Subcutaneous abdominal adipose tissue (tissue), 5 donors: ENCODE measurements at regions not wholly inside any gene's neighbourhood (a gene's known extent, or its start where the extent isn't known, plus 50 kb on each side); places are given as distances from the start of the nearest gene placed in this dataset.
A peak's percentile ranks its signal among the peaks of the same experiment; 100 is the strongest.

Experiments
- H3K27ac ChIP-seq: one replicate; pipeline ENCODE4 v1.7.0; 2013; ENCODE audit warnings: low read depth, mild to moderate bottlenecking, inconsistent platforms, low read length, moderate library complexity
- H3K27me3 ChIP-seq, 5 donors: one replicate each; pipeline ENCODE4 v1.7.0; 2013; ENCODE audit warnings: low read length in 5 of 5, inconsistent platforms in 1 of 5; ENCODE audit not compliant: control insufficient read depth in 5 of 5, insufficient read depth in 4 of 5
- H3K36me3 ChIP-seq, 5 donors: one replicate each; pipeline ENCODE4 v1.7.0; 2013; ENCODE audit warnings: low read length in 5 of 5; ENCODE audit not compliant: control insufficient read depth in 5 of 5, insufficient read depth in 5 of 5
- H3K4me1 ChIP-seq, 5 donors: one replicate each; pipeline ENCODE4 v1.7.0; 2013; ENCODE audit warnings: low read length in 5 of 5, mild to moderate bottlenecking in 3 of 5, moderate library complexity in 1 of 5; ENCODE audit not compliant: control insufficient read depth in 5 of 5, insufficient read depth in 5 of 5
- H3K4me3 ChIP-seq, 5 donors: one replicate each; pipeline ENCODE4 v1.7.0; 2013; ENCODE audit warnings: low read length in 5 of 5, low read depth in 1 of 5
- H3K9ac ChIP-seq, 5 donors: one replicate each; pipeline ENCODE4 v1.7.0; 2013; ENCODE audit warnings: low read length in 5 of 5, mild to moderate bottlenecking in 4 of 5, moderate library complexity in 3 of 5
- H3K9me3 ChIP-seq, 5 donors: one replicate each; pipeline ENCODE4 v1.7.0; 2013; ENCODE audit warnings: low read length in 5 of 5; ENCODE audit not compliant: control insufficient read depth in 5 of 5
- donor health status: healthy.
- donor health status: healthy.
- donor health status: healthy.
- donor health status: healthy.
- donor health status: healthy.

GRCh38 chr12:69105101-69105962 lies 134.0 kb upstream of the CPSF6 start:
- H3K27ac ChIP-seq, result no peak overlapping the region
- H3K36me3 ChIP-seq, result no peaks in the 10 kb centered on the region
- H3K4me1 ChIP-seq, result peaks cover 0 to 17% (median 14%) of the 10 kb centered on the region in 5 donors
- H3K27me3 ChIP-seq, result no peaks in the 10 kb centered on the region
- H3K9me3 ChIP-seq, result no peaks in the 10 kb centered on the region
- H3K4me3 ChIP-seq, result no peak overlapping the region
- H3K9ac ChIP-seq, result no peak overlapping the region

- no peaks in the 10 kb centered on the region for H3K36me3 ChIP-seq
- no peak overlapping the region for H3K27ac ChIP-seq
- no peaks in the 10 kb centered on the region for H3K9me3 ChIP-seq
- H3K4me1 ChIP-seq, result peaks cover 0 to 13% (median 12%) of the 10 kb centered on the region in 5 donors
- H3K4me3 ChIP-seq, result no peak overlapping the region
- no peaks in the 10 kb centered on the region for H3K27me3 ChIP-seq
- H3K9ac ChIP-seq, result no peak overlapping the region
Observed at GRCh38 chr12:69106482-69107118, 132.8 kb upstream of the CPSF6 start.

DNA sequence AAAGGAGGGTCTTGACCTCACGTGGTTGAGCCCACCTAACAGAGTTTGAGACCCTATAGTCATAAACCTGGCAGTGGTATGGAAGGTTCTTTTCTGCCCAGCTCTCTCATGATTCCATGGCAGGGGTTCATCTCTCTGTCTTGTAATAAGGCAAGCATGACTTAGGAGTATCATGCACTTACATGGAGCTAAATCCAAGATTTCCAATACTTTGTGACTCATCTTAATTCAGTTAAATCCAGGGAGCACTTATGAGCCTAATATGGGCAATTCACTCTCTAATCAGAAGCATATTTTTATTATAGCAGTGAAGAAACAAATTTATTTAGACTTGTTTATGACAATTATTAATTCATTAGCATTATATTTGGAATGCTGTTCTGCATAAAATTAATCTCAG lies 131.8 kb upstream of the CPSF6 start:
- Histone ChIP-seq H3K27ac (no peak overlapping the region), H3K4me1 (peaks cover 0 to 11% (median 8%) of the 10 kb centered on the region in 5 donors), H3K27me3 (no peaks in the 10 kb centered on the region), H3K9me3 (no peaks in the 10 kb centered on the region), H3K4me3 (no peak overlapping the region), H3K9ac (no peak overlapping the region), H3K36me3 (no peaks in the 10 kb centered on the region)

- Histone ChIP-seq H3K27ac (no peak overlapping the region), H3K9ac (no peak overlapping the region), H3K9me3 (no peaks in the 10 kb centered on the region), H3K27me3 (no peaks in the 10 kb centered on the region), H3K4me3 (peak overlapping the region in 1 of 5 donors; percentile 40), H3K36me3 (no peaks in the 10 kb centered on the region), H3K4me1 (peaks cover 0 to 14% (median 8%) of the 10 kb centered on the region in 5 donors)
Observed at GRCh38 chr12:69108037-69108436, 131.3 kb upstream of the CPSF6 start.

DNA sequence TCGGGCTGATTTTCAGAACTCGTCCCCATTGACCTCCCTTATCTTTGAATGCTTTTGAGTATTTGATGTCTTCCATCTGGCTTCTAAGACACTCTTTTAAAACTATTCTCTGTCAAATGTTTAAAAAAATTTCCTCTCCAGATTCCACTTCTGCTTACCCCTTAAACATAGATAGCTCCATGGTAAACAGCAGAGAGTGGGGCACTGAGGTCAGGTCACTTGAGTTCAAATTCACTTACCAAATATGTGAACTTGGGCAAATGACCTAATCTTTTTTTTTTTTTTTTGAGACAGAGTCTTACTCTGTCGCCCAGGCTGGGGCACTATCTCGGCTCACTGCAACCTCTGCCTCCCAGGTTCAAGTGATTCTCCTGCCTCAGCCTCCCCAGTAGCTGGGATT lies 126.8 kb upstream of the CPSF6 start:
- Histone ChIP-seq H3K9me3 (no peaks in the 10 kb centered on the region), H3K4me1 (peaks cover 0 to 16% (median 8%) of the 10 kb centered on the region in 5 donors), H3K27ac (no peak overlapping the region), H3K36me3 (no peaks in the 10 kb centered on the region), H3K4me3 (no peak overlapping the region), H3K27me3 (no peaks in the 10 kb centered on the region), H3K9ac (no peak overlapping the region)

- Histone ChIP-seq H3K9ac (no peak overlapping the region), H3K27me3 (no peaks in the 10 kb centered on the region), H3K4me1 (peaks cover 0 to 22% (median 0%) of the 10 kb centered on the region in 5 donors), H3K9me3 (no peaks in the 10 kb centered on the region), H3K36me3 (no peaks in the 10 kb centered on the region), H3K27ac (no peak overlapping the region), H3K4me3 (no peak overlapping the region)
Observed at GRCh38 chr12:69115099-69115498, 124.3 kb upstream of the CPSF6 start.

DNA sequence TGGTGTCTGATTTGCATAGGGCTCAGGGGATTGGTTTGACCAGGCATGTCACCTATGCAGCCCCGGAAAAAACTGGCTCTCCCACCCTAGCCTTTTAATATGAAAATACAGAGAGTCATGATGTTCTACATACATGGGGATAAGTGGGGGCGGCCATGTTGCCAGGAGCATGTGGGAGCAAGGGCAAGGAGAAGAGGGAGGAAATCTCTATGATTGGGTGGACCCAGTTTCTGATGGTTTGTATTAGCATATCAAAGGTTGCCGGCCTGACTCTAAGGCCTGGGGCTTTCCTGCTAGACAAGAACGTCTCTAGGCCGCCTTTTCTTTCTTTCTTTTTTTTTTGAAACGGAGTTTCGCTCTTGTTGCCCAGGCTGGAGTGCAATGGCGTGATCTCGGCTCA lies 123.4 kb upstream of the CPSF6 start:
- H3K36me3 ChIP-seq, result no peaks in the 10 kb centered on the region
- H3K27me3 ChIP-seq, result no peaks in the 10 kb centered on the region
- no peaks in the 10 kb centered on the region for H3K9me3 ChIP-seq
- H3K4me1 ChIP-seq, result peaks cover 0 to 22% (median 0%) of the 10 kb centered on the region in 5 donors
- no peak overlapping the region for H3K9ac ChIP-seq
- H3K27ac ChIP-seq, result no peak overlapping the region
- H3K4me3 ChIP-seq, result no peak overlapping the region

GRCh38 chr12:69117566-69118266 lies 121.7 kb upstream of the CPSF6 start:
- Histone ChIP-seq H3K9me3 (no peaks in the 10 kb centered on the region), H3K27me3 (no peaks in the 10 kb centered on the region), H3K4me1 (peaks cover 0 to 17% (median 0%) of the 10 kb centered on the region in 5 donors), H3K9ac (no peak overlapping the region), H3K4me3 (no peak overlapping the region), H3K27ac (no peak overlapping the region), H3K36me3 (no peaks in the 10 kb centered on the region)

GRCh38 chr12:69118516-69118915 lies 120.9 kb upstream of the CPSF6 start:
- no peak overlapping the region for H3K4me3 ChIP-seq
- no peaks in the 10 kb centered on the region for H3K36me3 ChIP-seq
- H3K9ac ChIP-seq, result no peak overlapping the region
- peaks cover 0 to 16% (median 0%) of the 10 kb centered on the region in 5 donors for H3K4me1 ChIP-seq
- no peaks in the 10 kb centered on the region for H3K9me3 ChIP-seq
- no peak overlapping the region for H3K27ac ChIP-seq
- no peaks in the 10 kb centered on the region for H3K27me3 ChIP-seq

DNA sequence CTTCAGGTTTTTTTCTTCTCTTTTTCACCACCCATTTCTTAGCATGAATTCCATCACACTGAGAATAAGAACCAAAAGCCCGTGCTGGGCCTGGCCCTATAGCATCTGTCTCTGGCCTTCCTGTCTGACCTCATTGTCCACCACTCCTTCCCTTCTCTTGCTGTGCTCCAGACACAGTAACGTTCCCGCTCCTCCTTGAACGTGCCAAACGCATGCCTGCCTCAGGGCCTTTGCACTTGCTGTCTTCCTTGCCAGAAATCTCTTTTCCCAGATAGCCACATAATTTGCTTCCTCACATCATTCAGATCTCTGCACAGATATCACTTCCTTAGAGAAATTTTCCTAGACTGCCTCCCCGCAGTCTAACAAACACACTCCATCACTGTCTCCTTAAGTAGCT lies 119.6 kb upstream of the CPSF6 start:
- H3K4me1 ChIP-seq, result peaks cover 0 to 20% (median 4%) of the 10 kb centered on the region in 5 donors
- no peak overlapping the region for H3K9ac ChIP-seq

More for the DNA sequence above, 119.6 kb upstream of the CPSF6 start:
- no peak overlapping the region for H3K4me3 ChIP-seq
- no peaks in the 10 kb centered on the region for H3K9me3 ChIP-seq
- H3K27ac ChIP-seq, result no peak overlapping the region
- no peaks in the 10 kb centered on the region for H3K27me3 ChIP-seq
- H3K36me3 ChIP-seq, result no peaks in the 10 kb centered on the region
